H9 (cell line): ENCODE measurements at regions not wholly inside any gene's neighbourhood (a gene's known extent, or its start where the extent isn't known, plus 50 kb on each side); places are given as distances from the start of the nearest gene placed in this dataset.

Experiments used
- DNase-seq: peaks from one replicate; pipeline ENCODE4 v3.0.0-alpha.2; 2017
- H2AFZ ChIP-seq: one replicate; pipeline ENCODE4 v1.6.1; 2013; ENCODE audit warnings: mild to moderate bottlenecking, low read length, control low read depth, moderate library complexity
- H2AK5ac ChIP-seq: 2 replicates; pipeline ENCODE4 v1.6.1; 2013; ENCODE audit warnings: low read length, control low read depth, mixed read lengths; ENCODE audit not compliant: insufficient read length
- H2BK120ac ChIP-seq: one replicate; pipeline ENCODE4 v1.6.1; 2013; ENCODE audit warnings: low read depth, mild to moderate bottlenecking, low read length, control low read depth, inconsistent platforms; ENCODE audit not compliant: poor library complexity, severe bottlenecking
- H2BK12ac ChIP-seq: 2 replicates; pipeline ENCODE4 v1.6.1; 2013; ENCODE audit warnings: low read length, control low read depth, mixed read lengths, low read depth; ENCODE audit not compliant: insufficient read length
- H2BK15ac ChIP-seq: 2 replicates; pipeline ENCODE4 v1.6.1; 2013; ENCODE audit warnings: low read depth, low read length, control low read depth
- H2BK20ac ChIP-seq: one replicate; pipeline ENCODE4 v1.6.1; 2013; ENCODE audit warnings: low read depth, mild to moderate bottlenecking, low read length, control low read depth, inconsistent platforms; ENCODE audit not compliant: poor library complexity, severe bottlenecking
- H2BK5ac ChIP-seq: 2 replicates; pipeline ENCODE4 v1.6.1; 2013; ENCODE audit warnings: low read length, control low read depth, mixed read lengths; ENCODE audit not compliant: insufficient read length
- H3K14ac ChIP-seq: 2 replicates; pipeline ENCODE4 v1.6.1; 2013; ENCODE audit warnings: low read length, control low read depth; ENCODE audit not compliant: insufficient read depth
- H3K18ac ChIP-seq: 2 replicates; pipeline ENCODE4 v1.6.1; 2013; ENCODE audit warnings: low read depth, mild to moderate bottlenecking, mixed read lengths, low read length, control low read depth; ENCODE audit not compliant: insufficient read length
- H3K23ac ChIP-seq: 2 replicates; pipeline ENCODE4 v1.6.1; 2013; ENCODE audit warnings: low read length, control low read depth, mixed read lengths, low read depth; ENCODE audit not compliant: insufficient read length
- H3K23me2 ChIP-seq: 2 replicates; pipeline ENCODE4 v1.6.1; 2013; ENCODE audit warnings: low read depth, mild to moderate bottlenecking, mixed read lengths, low read length, control low read depth; ENCODE audit not compliant: insufficient read length, poor library complexity, severe bottlenecking
- H3K27ac ChIP-seq: 2 replicates; pipeline ENCODE4 v1.5.1; 2013; ENCODE audit warnings: low read length, control low read depth, mixed read lengths, low read depth; ENCODE audit not compliant: insufficient read length
- H3K27me3 ChIP-seq: 2 replicates; pipeline ENCODE4 v1.6.1; 2013; ENCODE audit warnings: low read length, control low read depth, inconsistent platforms; ENCODE audit not compliant: insufficient read depth
- H3K4ac ChIP-seq: 2 replicates; pipeline ENCODE4 v1.6.1; 2013; ENCODE audit warnings: low read depth, mild to moderate bottlenecking, control low read depth, inconsistent platforms, low read length, moderate library complexity
- H3K4me1 ChIP-seq: 2 replicates; pipeline ENCODE4 v1.6.1; 2013; ENCODE audit warnings: low read length, control low read depth, inconsistent platforms; ENCODE audit not compliant: insufficient read depth
- H3K4me2 ChIP-seq: 2 replicates; pipeline ENCODE4 v1.6.1; 2013; ENCODE audit warnings: low read length, control low read depth, mixed read lengths; ENCODE audit not compliant: insufficient read length, insufficient read depth
- H3K56ac ChIP-seq: 2 replicates; pipeline ENCODE4 v1.6.1; 2013; ENCODE audit warnings: low read depth, mild to moderate bottlenecking, mixed read lengths, low read length, control low read depth; ENCODE audit not compliant: insufficient read length
- H3K79me1 ChIP-seq: 2 replicates; pipeline ENCODE4 v1.6.1; 2013; ENCODE audit warnings: low read depth, mild to moderate bottlenecking, moderate library complexity, low read length, control low read depth, inconsistent platforms; ENCODE audit not compliant: insufficient read depth, poor library complexity, severe bottlenecking
- H3K79me2 ChIP-seq: 2 replicates; pipeline ENCODE4 v1.6.1; 2013; ENCODE audit warnings: low read length, control low read depth, inconsistent platforms; ENCODE audit not compliant: insufficient read depth
- H3K9ac ChIP-seq: 2 replicates; pipeline ENCODE4 v1.6.1; 2013; ENCODE audit warnings: low read length, control low read depth, mixed read lengths; ENCODE audit not compliant: insufficient read length; ENCODE audit errors: extremely low read depth
- H3K9me3 ChIP-seq: one replicate; pipeline ENCODE4 v1.6.1; 2013; ENCODE audit warnings: low read depth, low read length, inconsistent platforms; ENCODE audit not compliant: control insufficient read depth
- H3T11ph ChIP-seq: one replicate; pipeline ENCODE4 v1.6.1; 2013; ENCODE audit warnings: mild to moderate bottlenecking, low read length, control low read depth, inconsistent platforms
- H4K20me1 ChIP-seq: one replicate; pipeline ENCODE4 v1.6.1; 2013; ENCODE audit not compliant: control insufficient read depth, insufficient read length, insufficient read depth
- H4K5ac ChIP-seq: 2 replicates; pipeline ENCODE4 v1.6.1; 2013; ENCODE audit warnings: low read depth, mild to moderate bottlenecking, mixed read lengths, low read length, control low read depth; ENCODE audit not compliant: insufficient read length
- H4K8ac ChIP-seq: replicated peaks from 2 replicates; pipeline ENCODE4 v1.6.1; 2013; ENCODE audit warnings: low read length, control low read depth, mixed read lengths, low read depth; ENCODE audit not compliant: insufficient read length
- H4K91ac ChIP-seq: 2 replicates; pipeline ENCODE4 v1.6.1; 2013; ENCODE audit warnings: low read depth, mild to moderate bottlenecking, moderate library complexity, mixed read lengths, low read length, control low read depth; ENCODE audit not compliant: insufficient read length
- H3K27ac Mint-ChIP-seq, 3 experiments: 2 replicates in 2 of 3; 3 replicates in 1 of 3; pipeline ENCODE4 v1.8.0; 2020 to 2021; ENCODE audit warnings: mixed read lengths in 3 of 3, mild to moderate bottlenecking in 1 of 3, moderate library complexity in 1 of 3
- H3K27me3 Mint-ChIP-seq: 2 replicates; pipeline ENCODE4 v1.8.0; 2021; ENCODE audit warnings: low read depth, mild to moderate bottlenecking, moderate library complexity, mixed read lengths
- H3K36me3 Mint-ChIP-seq, 3 experiments: 2 replicates in 2 of 3; 3 replicates in 1 of 3; pipeline ENCODE4 v1.8.0; 2020 to 2021; ENCODE audit warnings: low read depth in 3 of 3, mixed read lengths in 3 of 3; ENCODE audit not compliant: insufficient read depth in 1 of 3
- H3K4me1 Mint-ChIP-seq, 2 experiments: 2 replicates each; pipeline ENCODE4 v1.8.0; 2020; ENCODE audit warnings: mixed read lengths in 2 of 2
- H3K4me3 Mint-ChIP-seq, 2 experiments: 2 replicates in 1 of 2; 3 replicates in 1 of 2; pipeline ENCODE4 v1.8.0; 2020 to 2021; ENCODE audit warnings: mild to moderate bottlenecking in 2 of 2, mixed read lengths in 2 of 2, moderate library complexity in 1 of 2
- H3K9me3 Mint-ChIP-seq, 2 experiments: 2 replicates in 1 of 2; 3 replicates in 1 of 2; pipeline ENCODE4 v1.8.0; 2020; ENCODE audit warnings: mild to moderate bottlenecking in 2 of 2, mixed read lengths in 2 of 2, moderate library complexity in 1 of 2
- CTCF ChIP-seq: fragments of 200-600 bp; sonication (generic); conservative IDR thresholded peaks from 3 replicates; pipeline ENCODE4 v1.8.0; 2021; ENCODE audit warnings: antibody characterized with exemption, mild to moderate bottlenecking
- WGBS: extraction: QIAGEN DNeasy Blood & Tissue Kit; methylation state at CpG from one replicate; pipeline ENCODE4 v1.1.7; 2013; ENCODE audit warnings: missing lambda C conversion rate, low lambda C conversion rate, mixed read lengths; ENCODE audit not compliant: insufficient read length; ENCODE audit errors: extremely low coverage; 5-methylcytosine and 5-hydroxymethylcytosine counted together

DNA sequence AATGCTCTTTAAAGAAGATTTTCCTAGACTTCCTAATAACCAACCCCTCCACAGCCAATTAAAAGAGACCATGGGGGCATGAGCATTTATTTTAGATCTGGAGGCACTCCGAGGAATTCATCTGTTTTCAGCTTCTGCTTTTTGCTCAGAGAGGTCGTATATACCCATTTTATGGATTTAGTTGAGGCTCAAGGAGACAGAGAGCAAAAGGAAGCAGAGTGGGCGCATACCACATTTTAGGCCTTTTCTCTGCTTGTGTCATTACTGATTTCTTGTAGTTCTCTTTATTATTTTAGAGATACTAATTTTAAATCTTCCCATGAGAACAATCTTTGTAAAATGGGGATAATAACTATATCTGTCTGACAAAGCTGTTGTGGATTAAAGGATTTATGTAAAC is 129.6 kb upstream of the IFNGR1 start:
- Histone ChIP-seq H3K4ac (no peak overlapping the region), H3K79me2 (no peaks in the 10 kb centered on the region), H3K79me1 (no peaks in the 10 kb centered on the region), H3K23me2 (no peaks in the 10 kb centered on the region), H3K27me3 (no peaks in the 10 kb centered on the region), H3K56ac (no peak overlapping the region), H4K91ac (no peak overlapping the region), H4K20me1 (no peaks in the 10 kb centered on the region), H3T11ph (no peak overlapping the region), H4K8ac (no peak overlapping the region), H2BK20ac (no peak overlapping the region), H3K9ac (no peak overlapping the region), H2AFZ (no peak overlapping the region), H3K9me3 (no peaks in the 10 kb centered on the region), H2BK12ac (no peak overlapping the region), H3K4me1 (no peaks in the 10 kb centered on the region), H3K14ac (no peak overlapping the region), H3K23ac (no peak overlapping the region), H3K4me2 (no peak overlapping the region), H3K27ac (no peak overlapping the region), H2BK5ac (no peak overlapping the region), H2AK5ac (no peak overlapping the region), H2BK120ac (no peak overlapping the region), H3K18ac (no peak overlapping the region), H2BK15ac (no peak overlapping the region), H4K5ac (no peak overlapping the region)
- no peak overlapping the region for H3K4me3 Mint-ChIP-seq
- no peaks in the 10 kb centered on the region for H3K9me3 Mint-ChIP-seq
- no peaks in the 10 kb centered on the region for H3K36me3 Mint-ChIP-seq
- no CpG with 5 or more reads among the region's 3 CpGs for WGBS
- H3K27ac Mint-ChIP-seq = no peak overlapping the region
- peaks cover 6% of the 10 kb centered on the region; the same call in 1 of the 2 replicates for H3K27me3 Mint-ChIP-seq
- DNase-seq = no peak
- H3K4me1 Mint-ChIP-seq = no peaks in the 10 kb centered on the region
- TF ChIP-seq CTCF = no peak
